ENCODE measurements at regions not wholly inside any gene's neighbourhood (a gene's known extent, or its start where the extent isn't known, plus 50 kb on each side); places are given as distances from the start of the nearest gene placed in this dataset.

DNA sequence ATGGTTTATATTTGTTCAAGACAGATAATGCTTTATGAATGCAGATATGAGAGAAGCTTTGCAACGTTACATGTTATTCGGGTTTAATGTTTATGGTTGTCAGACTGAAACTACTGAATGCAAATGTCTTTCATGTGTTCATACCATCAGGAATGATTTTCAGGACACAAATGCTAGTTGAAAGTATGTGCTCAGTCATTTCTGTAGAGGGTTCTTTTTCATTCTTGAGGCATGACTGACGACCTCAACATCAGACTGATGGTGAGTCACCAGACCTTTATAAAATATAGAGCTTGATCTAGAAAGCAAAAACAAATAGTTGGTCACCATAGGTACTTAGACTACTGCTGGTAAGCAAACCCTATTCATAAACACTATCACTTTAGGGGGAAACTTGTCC, 287.3 kb upstream of the NUDT12 start:
- H3K27me3 Mint-ChIP-seq (ENCODE audit: unreplicated experiment) = no peaks in the 10 kb centered on the region
- CTCF ChIA-PET = no interaction called here
- intact Hi-C loops (cut with micrococcal nuclease; ENCODE audit: unreplicated experiment) = no loop called here
- H3K4me1 Mint-ChIP-seq (ENCODE audit: low read depth, unreplicated experiment) = peaks cover 28% of the 10 kb centered on the region
- TF ChIP-seq, protein P1, sequence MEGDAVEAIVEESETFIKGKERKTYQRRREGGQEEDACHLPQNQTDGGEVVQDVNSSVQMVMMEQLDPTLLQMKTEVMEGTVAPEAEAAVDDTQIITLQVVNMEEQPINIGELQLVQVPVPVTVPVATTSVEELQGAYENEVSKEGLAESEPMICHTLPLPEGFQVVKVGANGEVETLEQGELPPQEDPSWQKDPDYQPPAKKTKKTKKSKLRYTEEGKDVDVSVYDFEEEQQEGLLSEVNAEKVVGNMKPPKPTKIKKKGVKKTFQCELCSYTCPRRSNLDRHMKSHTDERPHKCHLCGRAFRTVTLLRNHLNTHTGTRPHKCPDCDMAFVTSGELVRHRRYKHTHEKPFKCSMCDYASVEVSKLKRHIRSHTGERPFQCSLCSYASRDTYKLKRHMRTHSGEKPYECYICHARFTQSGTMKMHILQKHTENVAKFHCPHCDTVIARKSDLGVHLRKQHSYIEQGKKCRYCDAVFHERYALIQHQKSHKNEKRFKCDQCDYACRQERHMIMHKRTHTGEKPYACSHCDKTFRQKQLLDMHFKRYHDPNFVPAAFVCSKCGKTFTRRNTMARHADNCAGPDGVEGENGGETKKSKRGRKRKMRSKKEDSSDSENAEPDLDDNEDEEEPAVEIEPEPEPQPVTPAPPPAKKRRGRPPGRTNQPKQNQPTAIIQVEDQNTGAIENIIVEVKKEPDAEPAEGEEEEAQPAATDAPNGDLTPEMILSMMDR (IDR thresholded peaks at IDR 0.05; ENCODE audit: unreplicated experiment) = no peak
- H3K36me3 Mint-ChIP-seq (ENCODE audit: insufficient read depth, unreplicated experiment) = no peaks in the 10 kb centered on the region
- no peak overlapping the region for H3K27ac Mint-ChIP-seq (ENCODE audit: unreplicated experiment)
- H3K4me3 Mint-ChIP-seq (ENCODE audit: low read depth, unreplicated experiment) = no peak overlapping the region
- H3K9me3 Mint-ChIP-seq (ENCODE audit: low read depth, unreplicated experiment) = no peaks in the 10 kb centered on the region
- no TSS peak for BruUV-seq (replicated peaks)
- peak; percentile 12 for DNase-seq

DNA sequence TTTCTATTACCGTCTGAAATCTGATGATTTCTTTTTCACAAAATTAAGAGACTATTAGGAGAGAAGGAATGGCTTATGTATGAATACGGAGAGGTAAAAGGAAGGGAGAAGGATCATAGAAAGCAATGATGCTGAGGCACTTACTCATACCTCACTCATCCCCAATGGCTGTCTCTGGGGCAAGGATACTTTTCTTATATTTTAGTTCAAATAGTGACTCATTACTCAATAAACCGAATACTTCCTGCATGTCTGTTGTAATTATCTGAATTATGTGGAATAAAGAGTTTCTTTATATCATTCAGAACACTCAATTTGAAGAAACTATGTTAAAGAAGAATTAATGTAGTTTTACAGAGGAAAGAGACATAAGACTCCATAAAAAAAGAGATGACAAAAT, 284.5 kb upstream of the NUDT12 start:
- Mint-ChIP-seq H3K4me3 (ENCODE audit: low read depth, unreplicated experiment) (no peak overlapping the region), H3K36me3 (ENCODE audit: insufficient read depth, unreplicated experiment) (no peaks in the 10 kb centered on the region), H3K27me3 (ENCODE audit: unreplicated experiment) (no peaks in the 10 kb centered on the region), H3K27ac (ENCODE audit: unreplicated experiment) (no peak overlapping the region), H3K9me3 (ENCODE audit: low read depth, unreplicated experiment) (no peaks in the 10 kb centered on the region), H3K4me1 (ENCODE audit: low read depth, unreplicated experiment) (peaks cover 28% of the 10 kb centered on the region)
- CTCF ChIA-PET = no interaction called here
- DNase-seq = no peak
- TF ChIP-seq, protein P1 (IDR thresholded peaks at IDR 0.05; ENCODE audit: unreplicated experiment) = no peak
- intact Hi-C loops (cut with micrococcal nuclease; ENCODE audit: unreplicated experiment) = no loop called here
- BruUV-seq (replicated peaks) = no TSS peak

DNA sequence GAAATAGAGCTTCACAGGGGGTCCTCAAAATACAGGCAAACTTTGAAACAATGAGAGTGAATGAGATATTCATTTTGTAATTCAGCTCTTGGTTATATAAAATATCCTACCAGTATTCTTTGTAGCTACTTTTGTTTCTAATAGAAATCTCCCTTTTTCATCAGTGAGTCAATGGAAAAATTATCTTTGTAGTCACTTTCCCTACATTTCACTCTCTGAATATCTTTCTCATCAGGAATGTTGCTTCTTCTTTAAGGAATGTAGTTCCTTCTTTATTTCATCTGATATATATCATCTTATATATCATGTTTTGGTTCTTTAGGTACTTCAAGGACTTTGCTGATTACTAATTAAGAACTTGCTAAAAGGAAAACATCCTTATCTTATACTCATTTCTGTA, 280.3 kb upstream of the NUDT12 start:
- Mint-ChIP-seq H3K27me3 (ENCODE audit: unreplicated experiment) (no peaks in the 10 kb centered on the region), H3K36me3 (ENCODE audit: insufficient read depth, unreplicated experiment) (no peaks in the 10 kb centered on the region), H3K4me1 (ENCODE audit: low read depth, unreplicated experiment) (peaks cover 15% of the 10 kb centered on the region), H3K27ac (ENCODE audit: unreplicated experiment) (no peak overlapping the region), H3K9me3 (ENCODE audit: low read depth, unreplicated experiment) (no peaks in the 10 kb centered on the region), H3K4me3 (ENCODE audit: low read depth, unreplicated experiment) (no peak overlapping the region)
- BruUV-seq (replicated peaks) = no TSS peak
- intact Hi-C loops (cut with micrococcal nuclease; ENCODE audit: unreplicated experiment) = no loop called here
- TF ChIP-seq, protein P1 (IDR thresholded peaks at IDR 0.05; ENCODE audit: unreplicated experiment) = no peak
- CTCF ChIA-PET = no interaction called here
- DNase-seq = no peak

DNA sequence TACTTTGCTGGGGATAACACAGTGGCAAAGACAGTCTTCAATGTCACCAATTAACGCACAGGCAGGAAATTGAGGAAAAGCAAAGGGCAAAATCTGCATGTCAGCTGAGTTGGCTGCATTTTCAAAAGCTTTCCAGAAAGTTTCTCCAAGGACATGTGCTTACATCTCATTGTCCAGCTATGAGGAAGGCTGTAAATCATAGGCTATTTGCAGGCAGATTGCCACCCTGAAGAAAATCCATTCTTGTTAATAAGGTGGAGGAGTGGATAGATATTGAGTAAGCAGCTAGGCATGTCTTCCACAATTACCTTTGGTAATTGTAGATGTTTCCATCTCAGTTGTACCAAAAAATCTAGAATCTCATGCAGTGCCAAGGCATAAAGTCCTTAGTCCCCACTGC, 278.0 kb upstream of the NUDT12 start:
- no peak overlapping the region for H3K4me3 Mint-ChIP-seq (ENCODE audit: low read depth, unreplicated experiment)
- BruUV-seq (replicated peaks) = no TSS peak
- no peaks in the 10 kb centered on the region for H3K9me3 Mint-ChIP-seq (ENCODE audit: low read depth, unreplicated experiment)
- H3K36me3 Mint-ChIP-seq (ENCODE audit: insufficient read depth, unreplicated experiment) = no peaks in the 10 kb centered on the region
- no peak overlapping the region for H3K27ac Mint-ChIP-seq (ENCODE audit: unreplicated experiment)
- TF ChIP-seq, protein P1 (IDR thresholded peaks at IDR 0.05; ENCODE audit: unreplicated experiment) = no peak
- intact Hi-C loops (cut with micrococcal nuclease; ENCODE audit: unreplicated experiment) = no loop called here
- no peaks in the 10 kb centered on the region for H3K27me3 Mint-ChIP-seq (ENCODE audit: unreplicated experiment)
- CTCF ChIA-PET = no interaction called here
- DNase-seq = no peak
- no peaks in the 10 kb centered on the region for H3K4me1 Mint-ChIP-seq (ENCODE audit: low read depth, unreplicated experiment)

DNA sequence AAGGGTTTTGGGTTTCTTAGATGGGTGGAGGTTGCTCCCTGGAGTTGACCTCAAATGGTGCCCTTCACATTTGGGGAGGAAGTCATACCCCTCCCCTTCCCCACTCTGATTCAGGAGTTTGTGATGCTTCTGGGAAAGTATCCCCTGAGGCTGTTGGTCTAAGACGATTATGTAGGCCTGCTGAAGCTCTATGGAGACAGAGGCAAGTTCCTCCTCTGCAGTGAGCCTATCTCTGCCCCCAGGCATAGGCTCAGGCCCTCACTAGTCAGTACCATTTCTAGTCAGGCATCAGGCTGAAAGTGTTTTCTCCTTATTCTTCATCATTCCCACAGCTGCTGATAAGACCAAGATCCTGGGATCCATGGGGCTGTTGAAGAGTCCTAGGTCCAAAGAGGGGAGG, 271.6 kb upstream of the NUDT12 start:
- DNase-seq = no peak
- CTCF ChIA-PET = no interaction called here
- Mint-ChIP-seq H3K27me3 (ENCODE audit: unreplicated experiment) (no peaks in the 10 kb centered on the region), H3K4me1 (ENCODE audit: low read depth, unreplicated experiment) (no peaks in the 10 kb centered on the region), H3K4me3 (ENCODE audit: low read depth, unreplicated experiment) (no peak overlapping the region), H3K27ac (ENCODE audit: unreplicated experiment) (no peak overlapping the region), H3K36me3 (ENCODE audit: insufficient read depth, unreplicated experiment) (no peaks in the 10 kb centered on the region), H3K9me3 (ENCODE audit: low read depth, unreplicated experiment) (no peaks in the 10 kb centered on the region)
- BruUV-seq (replicated peaks) = no TSS peak
- intact Hi-C loops (cut with micrococcal nuclease; ENCODE audit: unreplicated experiment) = no loop called here
- TF ChIP-seq, protein P1 (IDR thresholded peaks at IDR 0.05; ENCODE audit: unreplicated experiment) = no peak

Data from Calu3 (cell line).